Chondrocyte (in vitro differentiated cells): ENCODE measurements at regions not wholly inside any gene's neighbourhood (a gene's known extent, or its start where the extent isn't known, plus 50 kb on each side); places are given as distances from the start of the nearest gene placed in this dataset.

Experiments
- DNase-seq: peaks from one replicate; pipeline ENCODE4 v3.0.0; 2021; ENCODE audit warnings: mixed read lengths, low spot score
- H3K27ac Mint-ChIP-seq: one replicate; pipeline ENCODE4 v1.8.0; 2021; ENCODE audit warnings: mild to moderate bottlenecking, moderate library complexity, mixed read lengths; ENCODE audit not compliant: unreplicated experiment
- H3K27me3 Mint-ChIP-seq: 2 replicates; pipeline ENCODE4 v1.8.0; 2021; ENCODE audit warnings: low read depth, mixed read lengths
- H3K36me3 Mint-ChIP-seq: 2 replicates; pipeline ENCODE4 v1.8.0; 2021; ENCODE audit warnings: low read depth, mixed read lengths
- H3K4me1 Mint-ChIP-seq: 2 replicates; pipeline ENCODE4 v1.8.0; 2021; ENCODE audit warnings: low read depth, mild to moderate bottlenecking, mixed read lengths
- H3K4me3 Mint-ChIP-seq: one replicate; pipeline ENCODE4 v1.8.0; 2021; ENCODE audit warnings: mild to moderate bottlenecking, moderate library complexity, mixed read lengths; ENCODE audit not compliant: unreplicated experiment
- H3K9me3 Mint-ChIP-seq: 2 replicates; pipeline ENCODE4 v1.8.0; 2021; ENCODE audit warnings: low read depth, mixed read lengths
- CTCF ChIP-seq: fragments of 200-600 bp; sonication (generic); IDR thresholded peaks from 2 replicates; pipeline ENCODE4 v1.5.0; 2021; ENCODE audit warnings: antibody characterized with exemption, mild to moderate bottlenecking, moderate library complexity

- H3K36me3 Mint-ChIP-seq = no peaks in the 10 kb centered on the region
- no peaks in the 10 kb centered on the region for H3K9me3 Mint-ChIP-seq
- no peak for TF ChIP-seq CTCF
- no peak for DNase-seq
- no peaks in the 10 kb centered on the region for H3K4me1 Mint-ChIP-seq
- no peak overlapping the region for H3K4me3 Mint-ChIP-seq
- no peak overlapping the region for H3K27ac Mint-ChIP-seq
- H3K27me3 Mint-ChIP-seq = peaks cover 15% of the 10 kb centered on the region
Measured at GRCh38 chr7:19869979-19870378, 96.6 kb upstream of the TMEM196 start.

DNA sequence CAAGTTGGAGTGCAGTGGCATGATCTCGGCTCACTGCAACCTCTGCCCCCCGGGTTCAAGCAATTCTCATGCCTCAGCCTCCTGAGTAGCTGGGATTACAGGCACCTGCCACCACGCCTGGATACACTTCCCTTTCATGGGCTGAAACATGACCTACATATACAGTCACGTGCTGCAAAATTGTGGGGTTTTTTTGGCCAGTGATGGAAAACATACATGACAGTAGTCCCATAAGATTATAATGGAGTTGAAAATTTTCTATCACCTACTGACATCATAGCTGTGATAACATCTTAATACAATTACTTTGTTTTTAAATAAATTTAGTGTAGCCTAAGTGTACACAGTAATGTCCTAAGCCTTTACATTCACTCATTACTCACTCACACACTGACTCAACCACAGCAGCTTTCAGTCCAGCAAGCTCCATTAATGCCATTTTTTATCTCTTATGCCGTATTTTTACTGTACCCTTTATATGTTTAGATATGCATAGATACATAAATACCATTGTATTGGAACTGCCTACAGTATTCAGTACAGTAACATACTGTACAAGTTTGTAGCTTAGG lies 79.9 kb upstream of the TMEM196 start:
- no peak for DNase-seq
- Mint-ChIP-seq H3K27me3 (peaks cover 3% of the 10 kb centered on the region), H3K4me1 (no peaks in the 10 kb centered on the region), H3K9me3 (no peaks in the 10 kb centered on the region), H3K4me3 (no peak overlapping the region), H3K36me3 (no peaks in the 10 kb centered on the region), H3K27ac (no peak overlapping the region)
- TF ChIP-seq CTCF = no peak

DNA sequence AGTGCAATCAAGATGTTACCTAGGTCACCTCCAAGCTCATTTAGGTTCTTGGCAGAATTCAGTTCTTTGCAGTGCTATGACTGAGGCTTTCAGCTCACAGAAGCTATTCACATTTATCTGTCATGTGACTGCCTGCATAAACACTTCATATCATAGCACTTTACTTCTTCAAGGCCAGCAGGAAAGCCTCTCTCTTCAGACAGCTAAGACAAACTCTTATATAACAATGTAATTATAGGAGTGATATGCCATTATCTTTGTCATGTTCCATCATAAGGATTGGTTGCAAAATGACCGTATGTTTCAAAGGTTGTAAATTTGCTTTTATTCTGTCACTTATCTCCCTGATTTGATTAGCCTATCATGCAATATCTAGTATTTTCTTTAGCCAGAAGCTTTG lies 78.8 kb upstream of the TMEM196 start:
- no peak overlapping the region for H3K27ac Mint-ChIP-seq
- peaks cover 3% of the 10 kb centered on the region for H3K27me3 Mint-ChIP-seq
- no peak for DNase-seq
- no peaks in the 10 kb centered on the region for H3K4me1 Mint-ChIP-seq
- no peaks in the 10 kb centered on the region for H3K9me3 Mint-ChIP-seq
- no peak overlapping the region for H3K4me3 Mint-ChIP-seq
- no peak for TF ChIP-seq CTCF
- no peaks in the 10 kb centered on the region for H3K36me3 Mint-ChIP-seq

DNA sequence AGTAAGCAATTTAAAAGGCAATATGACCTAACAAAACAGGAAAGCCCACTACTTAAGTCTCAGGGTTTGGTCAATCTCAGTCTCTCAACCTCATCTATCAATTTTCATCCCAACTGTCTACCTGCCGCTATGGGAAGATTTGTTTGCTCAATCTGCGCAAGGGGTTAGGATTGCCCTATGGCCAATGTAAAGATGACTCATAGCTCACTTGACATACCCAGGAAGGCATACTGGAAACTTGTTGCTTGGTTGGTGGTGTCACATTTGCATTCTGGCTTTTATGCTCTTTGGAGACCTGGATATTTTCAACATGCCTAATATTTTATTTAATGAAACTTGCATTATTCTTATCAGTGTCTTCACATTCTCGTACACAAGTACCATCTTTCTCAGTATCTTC lies 78.1 kb upstream of the TMEM196 start:
- no peaks in the 10 kb centered on the region for H3K36me3 Mint-ChIP-seq
- peaks cover 3% of the 10 kb centered on the region for H3K27me3 Mint-ChIP-seq
- TF ChIP-seq CTCF = no peak
- H3K9me3 Mint-ChIP-seq = no peaks in the 10 kb centered on the region
- H3K27ac Mint-ChIP-seq = no peak overlapping the region
- H3K4me3 Mint-ChIP-seq = no peak overlapping the region
- no peak for DNase-seq
- H3K4me1 Mint-ChIP-seq = no peaks in the 10 kb centered on the region

GRCh38 chr7:19834566-19834965 lies 61.1 kb upstream of the TMEM196 start:
- DNase-seq = no peak
- H3K27ac Mint-ChIP-seq = no peak overlapping the region
- peaks cover 5% of the 10 kb centered on the region for H3K27me3 Mint-ChIP-seq
- no peak for TF ChIP-seq CTCF
- no peaks in the 10 kb centered on the region for H3K36me3 Mint-ChIP-seq
- no peaks in the 10 kb centered on the region for H3K9me3 Mint-ChIP-seq
- H3K4me3 Mint-ChIP-seq = no peak overlapping the region
- H3K4me1 Mint-ChIP-seq = no peaks in the 10 kb centered on the region
